ENCODE measurements at regions not wholly inside any gene's neighbourhood (a gene's known extent, or its start where the extent isn't known, plus 50 kb on each side); places are given as distances from the start of the nearest gene placed in this dataset.
"Not testable (repeated sequence)": the region's sequence is repeated elsewhere in the genome, so short reads cannot be mapped to it uniquely, and the experiment has no call there.

DNA sequence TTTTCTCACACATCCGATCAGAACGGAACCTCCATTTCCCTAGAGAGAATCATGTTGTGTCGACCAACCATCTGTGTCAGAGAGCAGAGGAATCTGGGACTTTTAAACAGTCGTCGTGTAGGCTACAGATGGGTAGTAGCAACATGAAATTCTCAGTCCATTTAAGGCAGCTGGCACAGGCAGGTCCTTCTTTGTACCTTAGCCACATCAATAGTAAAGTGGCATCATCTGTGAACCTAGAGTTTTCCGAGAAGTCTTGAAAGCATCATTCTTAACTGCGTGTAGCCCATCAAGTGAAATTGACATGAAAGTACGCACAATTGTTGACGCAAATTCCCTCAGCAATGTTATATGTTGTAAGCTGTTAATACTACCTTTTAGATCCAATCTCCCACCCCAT is 114.5 kb upstream of the GRM7 start:
- Mint-ChIP-seq H3K36me3 (ENCODE audit: low read depth) (no peaks in the 10 kb centered on the region), H3K4me1 (ENCODE audit: low read depth) (no peaks in the 10 kb centered on the region), H3K4me3 (no peak overlapping the region), H3K9me3 (peaks cover 55% of the 10 kb centered on the region), H3K27ac (no peak overlapping the region), H3K27me3 (no peaks in the 10 kb centered on the region)
- intact Hi-C loops (cut with micrococcal nuclease) = no loop called here

DNA sequence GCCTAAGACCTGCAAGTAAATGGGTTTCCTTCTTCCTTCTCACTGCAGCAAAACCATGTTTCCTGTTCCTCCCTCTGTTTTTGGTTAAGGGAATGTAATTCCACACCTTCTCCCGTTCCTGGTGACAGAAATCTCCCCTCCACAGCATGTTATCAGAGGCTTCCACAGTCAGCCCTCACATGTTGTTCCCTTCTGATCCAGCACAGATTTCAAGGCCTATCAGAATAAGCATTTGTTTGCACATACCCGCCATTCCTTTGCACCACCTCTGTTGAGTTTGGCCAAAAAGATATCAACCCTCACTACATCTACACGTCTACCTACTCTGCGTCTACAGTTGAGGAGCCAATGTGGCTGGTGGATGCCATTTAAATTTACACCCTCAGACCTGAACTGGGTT is 113.9 kb upstream of the GRM7 start:
- Mint-ChIP-seq H3K36me3 (ENCODE audit: low read depth) (no peaks in the 10 kb centered on the region), H3K4me3 (no peak overlapping the region), H3K4me1 (ENCODE audit: low read depth) (no peaks in the 10 kb centered on the region), H3K27ac (no peak overlapping the region), H3K9me3 (peaks cover 53% of the 10 kb centered on the region), H3K27me3 (no peaks in the 10 kb centered on the region)
- intact Hi-C loops (cut with micrococcal nuclease) = no loop called here

DNA sequence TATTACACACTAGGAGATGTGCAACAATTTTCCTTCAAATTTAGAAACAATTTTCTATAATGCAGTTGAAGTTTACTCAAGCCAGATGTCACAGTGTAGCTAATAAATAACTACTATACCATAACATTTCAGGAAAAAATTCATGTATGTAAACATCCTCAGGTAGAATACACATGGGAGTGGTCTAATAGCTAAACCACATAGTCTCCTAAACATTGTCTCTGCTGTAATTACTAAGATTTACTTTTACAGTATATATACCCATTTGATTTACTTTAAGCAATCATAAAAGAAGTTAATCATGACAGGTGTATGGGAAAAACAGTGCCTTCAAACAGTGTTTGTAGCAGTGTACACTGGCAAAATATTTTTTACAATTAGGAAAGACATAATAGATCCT is 110.1 kb upstream of the GRM7 start:
- intact Hi-C loops (cut with micrococcal nuclease) = no loop called here
- Mint-ChIP-seq H3K27ac (no peak overlapping the region), H3K9me3 (peaks cover 62% of the 10 kb centered on the region), H3K4me3 (no peak overlapping the region), H3K27me3 (no peaks in the 10 kb centered on the region), H3K36me3 (ENCODE audit: low read depth) (no peaks in the 10 kb centered on the region), H3K4me1 (ENCODE audit: low read depth) (no peaks in the 10 kb centered on the region)

DNA sequence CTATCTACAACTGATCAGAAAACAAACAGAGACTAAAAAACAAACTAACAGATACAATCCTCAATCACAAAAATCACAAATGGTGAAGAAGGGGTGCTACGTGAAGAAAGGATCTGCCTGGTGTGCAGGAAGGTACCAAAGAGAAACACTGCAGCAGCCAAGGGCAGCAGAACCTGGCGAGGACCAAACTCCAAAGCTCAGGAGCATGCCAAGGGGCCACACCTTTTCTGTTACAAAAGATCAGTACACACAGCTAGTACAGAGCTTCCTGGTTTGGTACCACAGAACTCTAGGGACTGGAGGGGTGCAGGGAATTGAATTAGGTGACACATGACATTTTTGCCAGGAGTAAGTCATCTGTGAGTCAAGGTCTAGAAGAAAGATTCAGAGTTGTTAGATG is 107.4 kb upstream of the GRM7 start:
- no peaks in the 10 kb centered on the region for H3K4me1 Mint-ChIP-seq (ENCODE audit: low read depth)
- no peaks in the 10 kb centered on the region for H3K36me3 Mint-ChIP-seq (ENCODE audit: low read depth)
- H3K4me3 Mint-ChIP-seq = no peak overlapping the region
- no peaks in the 10 kb centered on the region for H3K27me3 Mint-ChIP-seq
- intact Hi-C loops (cut with micrococcal nuclease) = no loop called here
- H3K27ac Mint-ChIP-seq = no peak overlapping the region
- H3K9me3 Mint-ChIP-seq = peaks cover 60% of the 10 kb centered on the region

- H3K4me1 Mint-ChIP-seq (ENCODE audit: low read depth); H3K27ac Mint-ChIP-seq; intact Hi-C loops (cut with micrococcal nuclease); H3K36me3 Mint-ChIP-seq (ENCODE audit: low read depth); H3K4me3 Mint-ChIP-seq; H3K27me3 Mint-ChIP-seq: not testable (repeated sequence)
- H3K9me3 Mint-ChIP-seq = peaks cover 31% of the 10 kb centered on the region
Observed at GRCh38 chr3:6769532-6770396, 91.2 kb upstream of the GRM7 start.

DNA sequence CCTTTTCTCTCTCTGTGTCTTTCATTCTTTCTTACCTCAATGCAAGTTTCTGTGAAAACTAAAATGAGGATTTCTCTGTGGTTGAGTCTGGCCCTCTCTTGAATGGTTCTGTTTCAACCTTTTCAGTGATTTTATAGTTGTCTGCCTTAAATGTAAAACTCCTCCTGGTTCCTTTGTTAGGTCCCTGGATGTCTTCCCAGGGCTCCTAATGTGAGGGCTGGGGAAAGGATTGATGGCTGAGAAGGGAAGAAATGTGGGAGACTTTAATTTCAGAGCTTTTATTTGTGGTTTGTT is 90.6 kb upstream of the GRM7 start:
- intact Hi-C loops (cut with micrococcal nuclease) = no loop called here
- H3K36me3 Mint-ChIP-seq (ENCODE audit: low read depth) = no peaks in the 10 kb centered on the region

GRCh38 chr3:6771171-6771570 is 89.7 kb upstream of the GRM7 start:
- H3K27me3 Mint-ChIP-seq = no peaks in the 10 kb centered on the region
- intact Hi-C loops (cut with micrococcal nuclease) = no loop called here
- H3K27ac Mint-ChIP-seq = no peak overlapping the region

More for the DNA sequence above, 90.6 kb upstream of the GRM7 start:
- Mint-ChIP-seq H3K27ac (no peak overlapping the region), H3K9me3 (peaks cover 31% of the 10 kb centered on the region), H3K4me1 (ENCODE audit: low read depth) (no peaks in the 10 kb centered on the region), H3K27me3 (no peaks in the 10 kb centered on the region), H3K4me3 (no peak overlapping the region)

DNA sequence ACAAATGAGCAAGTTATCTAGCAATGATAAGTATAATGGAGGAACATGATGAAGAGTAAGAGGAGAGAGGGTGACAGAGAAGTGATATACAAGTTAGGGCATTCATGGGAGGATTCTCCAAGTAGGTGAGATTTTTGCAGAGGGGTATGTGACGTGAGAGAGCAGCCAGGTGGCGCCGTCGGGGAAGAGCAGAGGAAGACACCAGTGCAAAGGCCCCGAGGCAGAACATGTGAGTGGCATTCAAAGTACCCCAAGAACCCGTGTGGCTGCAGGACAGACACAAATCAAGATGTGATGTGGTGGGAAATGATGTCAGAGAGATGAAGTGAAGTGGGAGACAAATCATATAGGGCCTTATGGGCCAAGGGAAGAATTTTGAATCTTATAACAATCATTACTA is 81.8 kb upstream of the GRM7 start:
- Mint-ChIP-seq H3K27me3 (no peaks in the 10 kb centered on the region), H3K4me1 (ENCODE audit: low read depth) (no peaks in the 10 kb centered on the region), H3K36me3 (ENCODE audit: low read depth) (no peaks in the 10 kb centered on the region), H3K4me3 (no peak overlapping the region), H3K27ac (no peak overlapping the region), H3K9me3 (peaks cover 11% of the 10 kb centered on the region)
- intact Hi-C loops (cut with micrococcal nuclease) = no loop called here

More at GRCh38 chr3:6771171-6771570, 89.7 kb upstream of the GRM7 start:
- H3K9me3 Mint-ChIP-seq = peaks cover 31% of the 10 kb centered on the region
- H3K4me1 Mint-ChIP-seq (ENCODE audit: low read depth) = no peaks in the 10 kb centered on the region
- no peak overlapping the region for H3K4me3 Mint-ChIP-seq
- no peaks in the 10 kb centered on the region for H3K36me3 Mint-ChIP-seq (ENCODE audit: low read depth)

DNA sequence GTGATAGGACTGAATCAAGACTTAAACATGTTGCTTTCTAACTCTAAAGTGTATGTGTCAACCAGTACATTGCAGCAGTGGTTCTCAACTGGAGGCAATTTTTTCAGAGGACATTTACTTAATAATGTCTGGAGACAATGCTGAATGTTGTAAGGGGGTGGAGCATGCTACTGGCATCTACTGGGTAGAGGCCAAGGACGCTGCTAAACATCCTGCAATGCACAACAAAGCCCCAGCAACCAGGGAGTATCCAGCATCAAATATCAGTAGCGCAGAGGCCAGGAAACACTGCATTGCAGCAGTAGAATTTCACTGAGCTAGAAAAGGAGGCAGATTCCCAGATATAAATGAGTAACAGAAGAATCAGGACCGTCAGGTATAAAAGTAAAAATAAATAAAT is 79.8 kb upstream of the GRM7 start:
- H3K27me3 Mint-ChIP-seq = no peaks in the 10 kb centered on the region
- H3K4me1 Mint-ChIP-seq (ENCODE audit: low read depth) = no peaks in the 10 kb centered on the region
- peaks cover 11% of the 10 kb centered on the region for H3K9me3 Mint-ChIP-seq
- intact Hi-C loops (cut with micrococcal nuclease) = no loop called here
- H3K27ac Mint-ChIP-seq = no peak overlapping the region
- H3K4me3 Mint-ChIP-seq = no peak overlapping the region
- no peaks in the 10 kb centered on the region for H3K36me3 Mint-ChIP-seq (ENCODE audit: low read depth)

DNA sequence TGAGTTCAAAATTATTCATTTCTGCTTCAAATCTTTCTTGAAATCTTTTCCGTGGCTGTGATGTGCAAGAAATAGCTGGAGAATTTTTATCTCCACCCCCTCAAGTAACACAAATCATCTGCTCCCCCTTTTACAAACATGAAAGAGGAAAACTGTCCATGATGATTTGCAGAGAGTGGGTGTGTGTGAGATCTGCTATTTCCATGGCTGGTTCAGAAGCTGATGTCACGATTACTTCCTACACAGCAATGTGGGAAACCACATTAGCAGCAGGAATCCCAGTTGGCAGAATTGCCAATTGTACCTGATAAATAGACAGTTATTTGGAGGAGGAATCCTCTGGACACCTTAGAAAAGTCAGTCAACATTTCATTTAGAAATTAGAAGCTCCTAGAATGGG is 75.2 kb upstream of the GRM7 start:
- no peaks in the 10 kb centered on the region for H3K27me3 Mint-ChIP-seq
- H3K4me3 Mint-ChIP-seq = no peak overlapping the region
- H3K27ac Mint-ChIP-seq = no peak overlapping the region
- intact Hi-C loops (cut with micrococcal nuclease) = no loop called here
- H3K36me3 Mint-ChIP-seq (ENCODE audit: low read depth) = no peaks in the 10 kb centered on the region
- H3K4me1 Mint-ChIP-seq (ENCODE audit: low read depth) = no peaks in the 10 kb centered on the region
- H3K9me3 Mint-ChIP-seq = peaks cover 16% of the 10 kb centered on the region

DNA sequence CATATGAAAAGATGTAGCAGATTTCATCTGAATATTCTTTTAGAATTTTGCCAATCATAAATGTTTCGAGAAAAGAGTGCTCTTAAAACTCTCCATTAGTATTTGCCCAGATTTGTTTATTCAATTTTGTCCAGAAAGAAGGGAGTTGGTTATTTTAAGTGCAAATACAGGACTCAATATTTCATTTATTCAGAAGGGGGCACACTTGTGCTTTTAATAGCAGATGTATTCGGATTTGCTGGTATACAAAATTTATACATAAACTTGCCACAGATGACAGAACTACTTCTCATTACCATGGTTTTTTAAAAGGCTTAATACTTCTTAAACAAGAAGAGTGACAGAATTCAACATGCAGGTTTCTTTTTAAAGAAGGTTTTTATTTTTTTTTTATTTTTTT is 69.8 kb upstream of the GRM7 start:
- peaks cover 12% of the 10 kb centered on the region for H3K9me3 Mint-ChIP-seq
- no peaks in the 10 kb centered on the region for H3K4me1 Mint-ChIP-seq (ENCODE audit: low read depth)
- no peak overlapping the region for H3K4me3 Mint-ChIP-seq
- H3K36me3 Mint-ChIP-seq (ENCODE audit: low read depth) = no peaks in the 10 kb centered on the region
- no peaks in the 10 kb centered on the region for H3K27me3 Mint-ChIP-seq
- H3K27ac Mint-ChIP-seq = no peak overlapping the region
- intact Hi-C loops (cut with micrococcal nuclease) = no loop called here

- H3K9me3 Mint-ChIP-seq = no peaks in the 10 kb centered on the region
- no peak overlapping the region for H3K27ac Mint-ChIP-seq
- H3K4me1 Mint-ChIP-seq (ENCODE audit: low read depth) = no peaks in the 10 kb centered on the region
- H3K36me3 Mint-ChIP-seq (ENCODE audit: low read depth) = no peaks in the 10 kb centered on the region
- no peak overlapping the region for H3K4me3 Mint-ChIP-seq
- intact Hi-C loops (cut with micrococcal nuclease) = loop anchor here (2.0 kb wide), 1 partner anchor 1373 kb away; no protein-coding TSS in a partner anchor
- H3K27me3 Mint-ChIP-seq = no peaks in the 10 kb centered on the region
Observed at GRCh38 chr3:6799264-6799915, 61.5 kb upstream of the GRM7 start.

GRCh38 chr3:6803619-6804018 is 57.3 kb upstream of the GRM7 start:
- Mint-ChIP-seq H3K36me3 (ENCODE audit: low read depth) (no peaks in the 10 kb centered on the region), H3K4me3 (no peak overlapping the region), H3K27me3 (no peaks in the 10 kb centered on the region), H3K4me1 (ENCODE audit: low read depth) (no peaks in the 10 kb centered on the region), H3K9me3 (peaks cover 9% of the 10 kb centered on the region), H3K27ac (no peak overlapping the region)
- intact Hi-C loops (cut with micrococcal nuclease) = loop anchor here (10.0 kb wide), 1 partner anchor 1579 kb away; no protein-coding TSS in a partner anchor

- intact Hi-C loops (cut with micrococcal nuclease) = loop anchor here (10.0 kb wide), 1 partner anchor 1580 kb away; no protein-coding TSS in a partner anchor
- no peak overlapping the region for H3K27ac Mint-ChIP-seq
- H3K9me3 Mint-ChIP-seq = peaks cover 9% of the 10 kb centered on the region
- H3K36me3 Mint-ChIP-seq (ENCODE audit: low read depth) = no peaks in the 10 kb centered on the region
- no peaks in the 10 kb centered on the region for H3K4me1 Mint-ChIP-seq (ENCODE audit: low read depth)
- no peak overlapping the region for H3K4me3 Mint-ChIP-seq
- H3K27me3 Mint-ChIP-seq = no peaks in the 10 kb centered on the region
Observed at GRCh38 chr3:6805236-6805635, 55.7 kb upstream of the GRM7 start.
